B cell (primary cell): ENCODE measurements at regions not wholly inside any gene's neighbourhood (a gene's known extent, or its start where the extent isn't known, plus 50 kb on each side); places are given as distances from the start of the nearest gene placed in this dataset.

Experiments used
- ATAC-seq: fragments of 200-7000 bp; cut with Tn5 transposase; one replicate; pipeline ENCODE4 v1.10.0; 2021; ENCODE audit warnings: low read depth, mild to moderate bottlenecking, moderate number of reproducible peaks, moderate library complexity
- CTCF ChIA-PET: fragments of 350-600 bp; sonication (Branson Sonifier 250); formaldehyde crosslinking; loops from one replicate; lab custom pipeline; 2021; ENCODE audit warnings: antibody characterized with exemption, inconsistent platforms; lab: Charles Lee
- POLR2A ChIA-PET: fragments of 350-600 bp; sonication (Branson Sonifier 250); formaldehyde crosslinking; loops from one replicate; lab custom pipeline; 2021; ENCODE audit warnings: antibody characterized with exemption; lab: Charles Lee
- DNase-seq: peaks from one replicate; pipeline ENCODE4 v3.0.0; 2013
- H2AFZ ChIP-seq: 2 replicates; pipeline ENCODE4 v1.6.1; 2012; ENCODE audit warnings: mild to moderate bottlenecking, low read depth, low read length; ENCODE audit not compliant: insufficient read depth, poor library complexity, severe bottlenecking
- H3K27ac ChIP-seq, 2 donors: 1 replicate in 1 of 2; 2 replicates in 1 of 2; pipeline ENCODE4 v1.5.1; 2012 to 2013; ENCODE audit warnings: low read length in 2 of 2, mild to moderate bottlenecking in 2 of 2, moderate library complexity in 1 of 2
- H3K27me3 ChIP-seq, 4 experiments: fragments of 200-600 bp in 1 of 4; sonication (generic) in 1 of 4; replicated peaks in 1 of 4; 1 replicate in 2 of 4; 2 replicates in 2 of 4; pipeline versions ENCODE4 v1.6.1 to v1.7.0; 2013 to 2016; ENCODE audit warnings: low read length in 3 of 4, mild to moderate bottlenecking in 2 of 4, mixed read lengths in 1 of 4, moderate library complexity in 1 of 4; ENCODE audit not compliant: insufficient read depth in 4 of 4, control insufficient read depth in 3 of 4; ENCODE audit errors: control extremely low read depth in 1 of 4
- H3K36me3 ChIP-seq, 2 experiments: replicated peaks in 1 of 2; 1 replicate in 1 of 2; 2 replicates in 1 of 2; pipeline versions ENCODE4 v1.6.1 to v1.7.1; 2013; ENCODE audit warnings: low read length in 1 of 2; ENCODE audit not compliant: insufficient read depth in 2 of 2, control insufficient read depth in 1 of 2; ENCODE audit errors: control extremely low read depth in 1 of 2, extremely low read depth in 1 of 2
- H3K4me1 ChIP-seq, 2 donors: fragments of 200-600 bp in 1 of 2; sonication (generic) in 1 of 2; 1 replicate in 1 of 2; 2 replicates in 1 of 2; pipeline versions ENCODE4 v1.5.1 to v1.6.1; 2013 to 2017; ENCODE audit warnings: low read length in 2 of 2; ENCODE audit not compliant: control insufficient read depth in 2 of 2, insufficient read depth in 2 of 2
- H3K4me2 ChIP-seq: replicated peaks from 2 replicates; pipeline ENCODE3; 2012; ENCODE audit warnings: mild to moderate bottlenecking, low read depth, low read length; ENCODE audit not compliant: poor library complexity, severe bottlenecking
- H3K4me3 ChIP-seq, 5 experiments: fragments of 200-600 bp in 1 of 5; sonication (generic) in 1 of 5; 1 replicate in 3 of 5; 2 replicates in 2 of 5; pipeline versions ENCODE4 v1.5.1 to v1.7.0; 2011 to 2016; ENCODE audit warnings: low read length in 4 of 5, mild to moderate bottlenecking in 4 of 5, low read depth in 2 of 5, control low read depth in 1 of 5, moderate library complexity in 1 of 5; ENCODE audit not compliant: insufficient read depth in 1 of 5; ENCODE audit errors: control extremely low read depth in 1 of 5, extremely low read depth in 1 of 5
- H3K79me2 ChIP-seq: fragments of 200-600 bp; sonication (generic); one replicate; pipeline ENCODE4 v1.6.0; 2016; ENCODE audit warnings: low read length; ENCODE audit not compliant: control insufficient read depth, insufficient read depth
- H3K9ac ChIP-seq: fragments of 200-600 bp; sonication (generic); 2 replicates; pipeline ENCODE4 v1.6.1; 2017; ENCODE audit warnings: mild to moderate bottlenecking, low read length, moderate library complexity
- H3K9me3 ChIP-seq, 3 donors: one replicate each; pipeline versions ENCODE4 v1.6.1 to v1.7.1; 2013; ENCODE audit warnings: low read length in 2 of 3; ENCODE audit not compliant: control insufficient read depth in 2 of 3, insufficient read depth in 1 of 3; ENCODE audit errors: control extremely low read depth in 1 of 3
- H4K20me1 ChIP-seq: 2 replicates; pipeline ENCODE4 v1.6.0; 2012; ENCODE audit warnings: mild to moderate bottlenecking, low read length; ENCODE audit not compliant: insufficient read depth, control insufficient read depth, poor library complexity, severe bottlenecking
- H3K27ac Mint-ChIP-seq: one replicate; pipeline ENCODE4 v1.8.0; 2021; ENCODE audit warnings: mixed read lengths
- H3K27me3 Mint-ChIP-seq: one replicate; pipeline ENCODE4 v1.8.0; 2021; ENCODE audit warnings: mixed read lengths
- H3K4me1 Mint-ChIP-seq: one replicate; pipeline ENCODE4 v1.8.0; 2021; ENCODE audit warnings: mixed read lengths
- H3K4me3 Mint-ChIP-seq: one replicate; pipeline ENCODE4 v1.8.0; 2021; ENCODE audit warnings: mixed read lengths
- H3K9me3 Mint-ChIP-seq: one replicate; pipeline ENCODE4 v1.8.0; 2022; ENCODE audit warnings: mixed read lengths; ENCODE audit not compliant: insufficient read depth
- CTCF ChIP-seq: fragments of 200-600 bp; IDR thresholded peaks from one replicate; pipeline ENCODE4 v1.8.0; 2022; ENCODE audit warnings: antibody characterized with exemption, mild to moderate bottlenecking
- EZH2 ChIP-seq: IDR thresholded peaks from 2 replicates; pipeline ENCODE4 v1.6.1; 2012; ENCODE audit warnings: borderline replicate concordance, low read depth, mild to moderate bottlenecking, moderate library complexity, low read length; ENCODE audit not compliant: insufficient read depth, poor library complexity, severe bottlenecking
- WGBS: methylation state at CpG from one replicate; pipeline ENCODE4 v1.1.5; 2013; ENCODE audit warnings: missing lambda C conversion rate; ENCODE audit not compliant: insufficient coverage; 5-methylcytosine and 5-hydroxymethylcytosine counted together
- intact Hi-C: fragments of 100-400 bp; cut with micrococcal nuclease; formaldehyde crosslinking; loops from one replicate; pipeline ENCODE4 v1.10.0; 2022

GRCh38 chr1:191618181-191618580, 540.1 kb upstream of the RGS18 start:
- WGBS: no CpG with 5 or more reads among the region's 2 CpGs
- no peak for TF ChIP-seq EZH2
- TF ChIP-seq CTCF: no peak
- ChIA-PET CTCF (interaction anchor here (0.5 kb wide), 1 partner anchor 1759 kb away, joined by 3 read pairs; no protein-coding TSS in a partner anchor), POLR2A (no interaction called here)
- H3K9ac ChIP-seq: no peak overlapping the region
- Mint-ChIP-seq H3K9me3 (peaks cover 4% of the 10 kb centered on the region), H3K4me3 (no peak overlapping the region), H3K4me1 (no peaks in the 10 kb centered on the region), H3K27me3 (no peaks in the 10 kb centered on the region), H3K27ac (no peak overlapping the region)
- H3K4me2 ChIP-seq: no peak overlapping the region
- DNase-seq (no peak), ATAC-seq (no peak)
- H3K9me3 ChIP-seq: no peaks in the 10 kb centered on the region
- H4K20me1 ChIP-seq: no peaks in the 10 kb centered on the region
- no peaks in the 10 kb centered on the region for H3K36me3 ChIP-seq
- H3K4me3 ChIP-seq: no peak overlapping the region
- H3K4me1 ChIP-seq: no peaks in the 10 kb centered on the region
- H2AFZ ChIP-seq: no peak overlapping the region
- intact Hi-C loops: no loop called here
- no peaks in the 10 kb centered on the region for H3K79me2 ChIP-seq
- no peak overlapping the region for H3K27ac ChIP-seq
- H3K27me3 ChIP-seq: no peaks in the 10 kb centered on the region

GRCh38 chr1:191620883-191621282, 537.4 kb upstream of the RGS18 start:
- H3K27me3 ChIP-seq: no peaks in the 10 kb centered on the region
- H3K4me2 ChIP-seq: no peak overlapping the region
- TF ChIP-seq CTCF (no peak), EZH2 (no peak)
- peaks cover 4% of the 10 kb centered on the region for H3K9me3 Mint-ChIP-seq
- peaks cover 0 to 3% (median 0%) of the 10 kb centered on the region in 3 donors for H3K9me3 ChIP-seq
- H3K36me3 ChIP-seq: no peaks in the 10 kb centered on the region
- POLR2A ChIA-PET: no interaction called here
- H3K27me3 Mint-ChIP-seq: no peaks in the 10 kb centered on the region
- H3K4me3 Mint-ChIP-seq: no peak overlapping the region
- H3K4me1 ChIP-seq: no peaks in the 10 kb centered on the region
- no peak overlapping the region for H3K27ac ChIP-seq
- intact Hi-C loops: no loop called here
- H3K4me1 Mint-ChIP-seq: no peaks in the 10 kb centered on the region
- H2AFZ ChIP-seq: no peak overlapping the region
- DNase-seq: no peak
- no peaks in the 10 kb centered on the region for H3K79me2 ChIP-seq
- H3K27ac Mint-ChIP-seq: no peak overlapping the region
- H3K9ac ChIP-seq: no peak overlapping the region
- H3K4me3 ChIP-seq: no peak overlapping the region
- CTCF ChIA-PET: no interaction called here
- no peak for ATAC-seq
- no peaks in the 10 kb centered on the region for H4K20me1 ChIP-seq
